Ammon's horn (tissue), 1 donor: ENCODE measurements at regions not wholly inside any gene's neighbourhood (a gene's known extent, or its start where the extent isn't known, plus 50 kb on each side); places are given as distances from the start of the nearest gene placed in this dataset.

ENCODE experiments used
- DNase-seq: peaks from one replicate; pipeline ENCODE4 v3.0.0-alpha.2; 2016; ENCODE audit warnings: low spot score

- peak; percentile 32 for DNase-seq
These were observed 106.1 kb upstream of the RFLNA start for GRCh38 chr12:124188561-124189405.

GRCh38 chr12:124190312-124191023, 104.4 kb upstream of the RFLNA start:
- DNase-seq: no peak

- DNase-seq: no peak
These were observed 103.9 kb upstream of the RFLNA start for GRCh38 chr12:124191024-124191359.

GRCh38 chr12:124191966-124192365, 102.9 kb upstream of the RFLNA start:
- no peak for DNase-seq

DNA sequence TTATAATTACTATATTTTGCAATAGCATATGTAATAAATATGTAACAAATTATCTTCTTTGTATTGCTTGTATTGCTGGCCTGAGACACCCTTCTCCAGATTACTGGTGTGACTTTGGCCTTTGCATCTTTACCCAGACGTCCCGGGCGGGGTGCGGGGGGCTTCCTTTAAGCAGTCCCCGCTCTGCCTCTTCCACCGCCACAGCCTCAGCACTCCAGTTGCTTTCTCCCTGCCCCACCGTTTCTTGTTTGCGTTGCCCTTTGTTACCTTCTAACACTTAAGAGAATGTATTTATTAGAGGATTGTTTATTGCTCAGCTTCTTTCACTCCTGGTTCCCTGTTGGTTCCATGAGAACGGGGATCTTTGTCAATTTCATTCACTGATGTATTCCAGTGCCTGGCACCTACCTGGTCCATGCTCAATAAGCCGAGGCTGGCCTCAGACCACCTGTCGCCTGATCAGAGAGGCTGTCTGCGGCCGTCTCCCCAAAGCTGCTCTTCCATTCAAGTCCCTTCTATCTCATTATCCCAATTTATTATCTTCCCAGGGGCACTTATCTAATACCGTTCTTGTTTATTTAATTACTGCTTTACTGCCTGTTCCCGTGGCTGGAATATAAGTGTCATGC, 100.5 kb upstream of the RFLNA start:
- DNase-seq: no peak

GRCh38 chr12:124194893-124195566, 99.9 kb upstream of the RFLNA start:
- DNase-seq: no peak

DNA sequence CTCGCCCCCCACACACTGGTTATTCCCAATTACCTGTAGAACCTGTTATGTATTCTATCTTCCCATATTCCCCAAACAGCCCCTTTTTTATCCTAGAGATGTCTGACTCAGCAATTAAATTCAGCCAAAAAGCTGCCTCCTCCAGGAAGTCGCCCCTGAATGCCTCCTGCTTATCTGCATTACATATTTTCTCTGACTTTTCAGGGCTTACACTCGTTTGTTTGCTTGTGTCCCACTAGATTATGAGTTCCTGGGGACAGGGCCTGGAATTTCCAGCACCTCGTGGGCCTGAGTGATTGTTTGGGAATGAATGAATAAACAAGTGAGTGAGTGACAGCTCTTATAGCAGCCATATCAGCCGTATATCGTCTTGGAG, 99.3 kb upstream of the RFLNA start:
- no peak for DNase-seq

DNA sequence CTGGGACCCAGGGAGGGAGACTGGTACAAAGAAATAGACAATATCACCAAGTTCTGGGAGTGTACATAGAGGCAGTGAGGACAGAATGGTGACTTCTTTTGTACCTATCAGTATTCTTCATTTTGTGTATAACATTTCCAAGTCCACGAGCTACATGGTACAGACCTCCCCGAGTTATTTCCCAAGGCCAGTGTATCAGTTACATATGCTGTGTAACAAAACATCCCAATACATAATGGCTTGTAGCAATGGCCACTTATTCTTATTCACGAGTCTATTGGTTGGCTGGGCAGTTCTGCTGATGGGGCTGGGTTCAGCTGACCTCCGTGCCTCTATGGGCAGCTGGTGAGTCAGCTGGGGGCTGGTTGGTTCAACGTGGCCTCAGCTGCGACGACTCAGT, 98.7 kb upstream of the RFLNA start:
- DNase-seq: no peak

DNA sequence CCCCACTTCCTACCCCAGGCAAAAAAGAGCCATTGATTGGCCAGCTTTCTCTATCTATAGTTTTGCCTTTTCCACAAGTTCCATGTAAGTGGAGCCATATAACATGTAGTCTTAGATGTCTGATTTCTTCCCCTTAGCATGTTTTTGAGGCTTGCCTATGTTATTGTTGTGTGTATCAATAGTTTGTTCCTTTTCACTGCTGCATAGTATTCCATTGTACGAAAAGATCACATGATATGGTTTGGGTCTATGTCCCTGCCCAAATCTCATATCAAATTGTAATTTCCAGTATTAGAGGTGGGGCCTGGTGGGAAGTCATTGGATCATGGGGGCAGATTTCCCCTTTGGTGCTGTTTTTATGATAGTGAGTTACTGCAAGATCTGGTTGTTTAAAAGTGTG, 93.6 kb upstream of the RFLNA start:
- DNase-seq: no peak

DNA sequence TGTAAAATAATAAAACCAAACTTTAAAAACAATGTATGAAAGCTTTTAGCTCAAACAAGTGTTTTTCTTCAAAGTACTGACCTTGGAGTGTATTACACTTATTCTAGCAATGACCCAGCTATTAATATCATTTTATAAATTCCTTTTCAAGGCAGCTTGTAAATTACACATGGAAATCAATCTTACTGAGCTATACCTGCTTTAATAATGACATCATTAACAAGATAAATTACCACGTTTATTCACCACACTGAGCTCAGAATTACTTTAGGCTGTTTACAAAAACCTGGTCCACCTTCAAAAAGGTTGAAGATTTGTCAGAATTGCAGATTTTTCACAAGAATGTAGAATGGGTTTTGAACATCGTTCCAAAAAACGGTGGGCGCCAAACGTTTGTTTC, 91.7 kb upstream of the RFLNA start:
- DNase-seq: no peak

DNA sequence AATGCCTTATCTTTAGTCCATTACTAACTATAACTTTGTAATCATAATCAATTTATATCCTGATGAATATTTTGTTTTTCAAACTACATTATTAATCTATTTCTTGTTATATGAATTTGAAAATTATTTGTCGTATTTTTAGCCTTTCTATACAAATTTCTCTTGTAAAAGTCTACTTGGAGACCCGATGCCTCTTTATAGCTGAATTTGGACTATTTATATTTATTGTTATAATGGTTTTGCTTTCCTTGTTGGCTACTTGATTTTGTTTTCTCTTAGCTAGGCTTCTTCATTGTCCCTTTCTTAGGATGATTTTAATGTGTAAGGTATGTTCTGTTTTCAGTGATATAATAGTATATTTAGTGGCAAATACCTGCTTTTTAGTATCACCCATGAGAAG, 89.5 kb upstream of the RFLNA start:
- no peak for DNase-seq

DNA sequence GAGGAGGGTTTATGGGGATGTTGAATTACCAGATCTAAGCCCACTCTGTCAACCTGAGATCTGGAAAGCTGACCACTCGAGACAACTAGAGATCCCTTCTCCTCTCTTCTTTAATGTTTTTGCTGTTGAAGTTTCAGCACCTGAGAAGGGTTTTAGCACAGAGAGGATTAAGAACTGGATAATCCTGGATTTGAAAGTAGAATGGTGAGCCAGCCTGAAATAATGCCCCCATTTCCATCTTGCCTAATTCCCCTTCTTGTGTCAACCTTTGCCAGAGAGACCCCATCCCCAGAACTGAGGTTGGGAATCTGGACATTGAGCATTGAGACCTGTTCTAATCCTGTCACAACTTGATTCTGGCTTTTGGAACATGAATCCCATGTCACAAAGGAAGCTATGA, 87.8 kb upstream of the RFLNA start:
- DNase-seq: no peak

GRCh38 chr12:124207617-124208016, 87.3 kb upstream of the RFLNA start:
- no peak for DNase-seq

DNA sequence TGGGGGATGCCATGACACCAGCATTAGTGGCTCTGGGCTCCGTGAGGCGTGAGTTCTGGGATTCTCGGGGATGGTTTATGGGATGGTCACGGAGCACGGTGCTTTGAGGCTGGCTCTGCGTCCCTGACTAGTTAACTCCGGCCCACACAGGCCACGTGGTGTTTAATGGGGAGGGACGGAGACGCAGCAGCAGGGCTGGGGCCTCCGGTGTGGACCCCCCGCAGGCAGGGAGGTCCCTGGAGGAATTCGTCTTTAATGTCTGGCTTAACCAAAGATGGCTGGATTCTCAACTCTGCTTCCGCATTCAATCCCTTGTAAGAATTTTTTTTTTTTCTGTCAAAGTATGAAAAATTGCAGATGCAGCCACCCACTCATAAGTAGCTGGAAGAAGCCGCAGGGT, 86.4 kb upstream of the RFLNA start:
- no peak for DNase-seq

DNA sequence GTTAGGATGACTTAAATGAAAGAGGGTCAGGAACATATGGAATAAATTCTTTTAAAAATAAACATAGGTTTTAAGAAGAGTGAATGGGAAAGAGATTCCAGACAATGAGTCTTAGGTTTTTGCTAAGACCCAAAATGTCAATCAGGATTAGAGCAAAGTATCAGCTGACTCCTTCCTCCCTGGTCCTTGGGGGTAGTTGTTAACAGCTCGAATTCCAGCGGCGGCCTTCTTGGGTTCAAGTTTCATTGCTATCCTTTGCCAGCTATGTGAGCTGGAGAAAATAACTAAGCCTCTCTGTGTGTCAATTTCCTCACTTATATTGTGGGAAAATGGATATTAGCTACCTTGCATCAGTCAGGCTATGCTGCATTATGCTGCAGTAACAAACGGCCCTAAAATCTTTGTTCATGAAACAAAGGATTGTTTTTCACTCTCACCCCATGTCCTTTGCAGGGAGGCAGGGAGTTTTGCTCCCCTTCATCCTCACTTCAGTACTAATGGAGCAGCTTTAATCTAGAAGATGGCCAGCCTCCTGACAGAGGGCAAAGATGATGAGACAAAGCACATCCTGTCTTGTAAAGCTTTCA, 83.8 kb upstream of the RFLNA start:
- no peak for DNase-seq

DNA sequence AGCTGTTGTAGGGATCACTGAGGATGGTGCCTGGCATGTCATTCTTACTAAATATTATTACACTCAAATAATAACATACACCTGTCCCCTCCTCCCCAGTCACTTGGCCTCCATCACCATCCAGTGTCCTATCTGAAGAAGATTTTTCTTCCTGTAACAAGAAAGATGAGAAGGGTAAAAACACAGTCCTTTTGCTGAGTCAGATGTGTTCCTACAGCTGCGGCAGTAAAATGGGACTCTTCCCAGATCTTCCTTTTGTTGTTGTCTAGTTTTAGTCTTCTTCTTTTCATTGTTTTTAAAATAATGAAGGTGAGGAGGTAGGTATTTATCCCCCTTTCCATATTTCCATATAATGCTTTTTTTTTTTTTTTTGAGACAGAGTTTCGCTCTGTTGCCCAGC, 83.1 kb upstream of the RFLNA start:
- DNase-seq: no peak

DNA sequence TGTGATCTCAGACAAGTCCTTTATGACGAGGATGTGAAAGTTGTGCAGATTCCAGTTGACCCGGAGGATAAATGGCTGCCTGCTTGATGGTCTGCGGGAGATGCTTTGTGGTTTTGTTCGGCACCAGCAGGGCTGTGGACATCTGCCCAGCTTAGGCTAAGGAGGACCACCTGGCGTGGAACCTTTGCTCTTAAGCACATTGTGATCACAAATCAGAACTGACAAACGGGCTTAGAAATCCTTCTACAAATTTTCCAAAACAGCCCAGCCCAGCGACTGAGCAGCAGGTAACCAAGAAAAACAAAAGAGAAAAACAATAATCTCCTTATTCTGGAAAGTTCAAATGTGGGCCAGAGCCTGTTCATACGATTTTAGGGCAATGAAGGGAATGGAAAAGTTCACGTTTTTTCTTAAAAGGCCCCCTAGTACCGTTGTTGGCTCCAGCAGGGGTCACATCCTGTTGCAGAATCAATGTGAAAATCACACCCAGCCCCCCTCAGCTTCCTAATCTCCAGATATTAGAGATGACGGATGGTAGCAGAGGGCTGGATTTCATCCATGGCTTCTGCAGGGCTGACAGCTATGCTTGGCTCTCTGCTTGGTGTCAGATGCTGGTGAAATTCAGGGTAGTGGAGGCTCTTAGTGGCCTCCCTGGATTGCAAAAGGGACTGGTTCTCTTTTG, 81.1 kb upstream of the RFLNA start:
- DNase-seq: no peak

DNA sequence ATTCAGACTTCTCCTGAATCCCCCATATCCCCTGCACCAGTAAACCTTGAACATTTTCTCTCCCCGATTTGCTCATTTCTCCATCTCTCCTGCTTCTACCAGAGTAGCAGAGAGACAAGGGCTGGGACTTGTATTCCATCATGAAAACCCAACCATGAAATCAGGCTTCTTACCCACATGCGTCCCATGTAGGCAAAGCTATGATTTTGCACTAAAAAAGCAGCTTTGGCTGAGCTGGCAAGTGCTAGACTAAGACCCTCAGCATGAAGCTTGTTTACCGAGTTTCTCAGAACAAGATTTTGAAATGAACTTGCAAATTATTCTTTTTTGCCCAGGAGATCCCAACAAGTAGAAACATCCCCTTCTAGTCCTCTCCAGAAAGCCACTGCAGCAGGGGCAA, 80.3 kb upstream of the RFLNA start:
- no peak for DNase-seq

- no peak for DNase-seq
These were observed 77.9 kb upstream of the RFLNA start for GRCh38 chr12:124216966-124217365.

GRCh38 chr12:124217508-124218242, 77.2 kb upstream of the RFLNA start:
- peak; percentile 36 for DNase-seq

GRCh38 chr12:124218243-124218560, 76.7 kb upstream of the RFLNA start:
- DNase-seq: no peak
